Erythroblast (primary cell): ENCODE measurements at regions not wholly inside any gene's neighbourhood (a gene's known extent, or its start where the extent isn't known, plus 50 kb on each side); places are given as distances from the start of the nearest gene placed in this dataset.

Experiments
- GATA1 ChIP-seq: IDR thresholded peaks from 2 replicates; pipeline ENCODE4 v1.6.1; 2011; ENCODE audit warnings: low read depth, mild to moderate bottlenecking, control low read depth, low read length, moderate library complexity
- POLR2A ChIP-seq: IDR thresholded peaks from 2 replicates; pipeline ENCODE4 v1.6.1; 2011; ENCODE audit warnings: mild to moderate bottlenecking, low read length

GRCh38 chr6:90654806-90655205 is 67.9 kb upstream of the MAP3K7 start:
- TF ChIP-seq POLR2A (no peak), GATA1 (no peak)
